Stomach (tissue), 4 donors: ENCODE measurements at regions not wholly inside any gene's neighbourhood (a gene's known extent, or its start where the extent isn't known, plus 50 kb on each side); places are given as distances from the start of the nearest gene placed in this dataset.

Experiments
- CTCF ChIP-seq, 7 experiments: fragments of 450-650 bp in 4 of 7; fragments of 200-600 bp in 3 of 7; sonication (generic) in 3 of 7; IDR thresholded peaks; one replicate each; pipeline ENCODE4 v1.5.1; 2016 to 2019; ENCODE audit warnings: antibody characterized with exemption in 7 of 7, control low read depth in 2 of 7, mild to moderate bottlenecking in 1 of 7
- POLR2A ChIP-seq, 4 donors: fragments of 450-650 bp; IDR thresholded peaks; one replicate each; pipeline ENCODE4 v1.6.1; 2016; ENCODE audit warnings: antibody characterized with exemption in 4 of 4, control low read depth in 2 of 4, mild to moderate bottlenecking in 1 of 4, moderate library complexity in 1 of 4

DNA sequence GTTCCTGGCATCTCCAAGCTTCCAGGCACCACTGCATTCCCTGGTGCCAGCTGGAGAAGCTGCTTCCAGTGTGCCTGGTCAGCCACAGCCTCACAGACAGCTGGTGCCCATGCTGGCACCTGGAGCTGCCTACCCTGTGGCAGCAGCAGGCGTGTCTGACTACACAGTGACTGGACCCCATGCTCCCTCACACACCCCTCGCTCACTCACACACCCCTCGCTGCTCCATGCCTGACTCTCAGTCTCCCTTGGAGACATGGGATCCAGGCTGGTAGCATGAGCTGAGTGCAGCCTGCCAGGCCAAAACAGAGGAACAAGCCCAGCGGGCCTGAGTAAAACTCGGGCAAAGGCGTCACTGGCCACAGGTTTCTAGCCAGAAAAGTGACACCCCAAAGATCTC is 59.1 kb upstream of the SMIM36 start:
- no peak for TF ChIP-seq CTCF (IDR thresholded peaks at IDR 0.05)
- no peak for TF ChIP-seq POLR2A (IDR thresholded peaks at IDR 0.05)
